PC-3 (cell line): ENCODE measurements at regions not wholly inside any gene's neighbourhood (a gene's known extent, or its start where the extent isn't known, plus 50 kb on each side); places are given as distances from the start of the nearest gene placed in this dataset.

Experiments
- ATAC-seq: fragments of 200-7000 bp; cut with Tn5 transposase; 2 replicates; pipeline ENCODE4 v1.9.1; 2020; ENCODE audit warnings: mild to moderate bottlenecking, moderate library complexity
- BruUV-seq: library from RNA; stranded (reverse); fragments of 400-500 nt; replicated peaks from 2 replicates; lab custom pipeline; 2021; lab: Mats Ljungman, UMichigan
- CTCF ChIA-PET: fragments of 300-600 bp; sonication (Branson Sonifier 250); formaldehyde crosslinking; loops from one replicate; lab custom pipeline; 2022; ENCODE audit warnings: antibody characterized with exemption; lab: Charles Lee
- POLR2A ChIA-PET: fragments of 300-600 bp; sonication (Branson Sonifier 250); formaldehyde crosslinking; loops from one replicate; lab custom pipeline; 2022; ENCODE audit warnings: antibody characterized with exemption; ENCODE audit not compliant: unreplicated experiment; lab: Charles Lee
- DNase-seq: peaks from one replicate; pipeline ENCODE4 v3.0.0-alpha.2; 2015
- H2AFZ ChIP-seq: fragments of 300-600 bp; sonication (generic); 2 replicates; pipeline ENCODE4 v1.6.0; 2016; ENCODE audit warnings: antibody characterized with exemption, low read length
- H3F3A ChIP-seq: fragments of 300-600 bp; sonication (generic); one replicate; pipeline ENCODE4 v1.6.0; 2017; ENCODE audit warnings: antibody characterized with exemption, low read length, control low read depth, mild to moderate bottlenecking; ENCODE audit not compliant: unreplicated experiment
- H3K27ac ChIP-seq: fragments of 300-600 bp; sonication (generic); 2 replicates; pipeline ENCODE4 v1.5.1; 2016; ENCODE audit warnings: mild to moderate bottlenecking, low read length
- H3K27me3 ChIP-seq: fragments of 300-600 bp; sonication (generic); 2 replicates; pipeline ENCODE4 v1.6.1; 2016; ENCODE audit warnings: low read length, mixed read lengths
- H3K36me3 ChIP-seq: fragments of 300-600 bp; sonication (generic); 2 replicates; pipeline ENCODE4 v1.6.1; 2016; ENCODE audit warnings: low read depth, mixed run types, low read length, mixed read lengths
- H3K4me1 ChIP-seq: fragments of 300-600 bp; sonication (generic); 2 replicates; pipeline ENCODE4 v1.5.1; 2016; ENCODE audit warnings: low read length; ENCODE audit not compliant: insufficient read depth
- H3K4me2 ChIP-seq: fragments of 300-600 bp; sonication (generic); 2 replicates; pipeline ENCODE4 v1.6.0; 2016; ENCODE audit warnings: low read length
- H3K4me3 ChIP-seq: fragments of 300-600 bp; sonication (generic); 2 replicates; pipeline ENCODE4 v1.5.1; 2016; ENCODE audit warnings: mild to moderate bottlenecking, low read length, mixed read lengths
- H3K79me2 ChIP-seq: fragments of 300-600 bp; sonication (generic); 2 replicates; pipeline ENCODE4 v1.6.1; 2017; ENCODE audit warnings: low read length, mixed read lengths
- H3K9ac ChIP-seq: fragments of 300-600 bp; sonication (generic); 2 replicates; pipeline ENCODE4 v1.6.0; 2016; ENCODE audit warnings: mild to moderate bottlenecking, low read length
- H3K9me2 ChIP-seq: fragments of 300-600 bp; sonication (generic); replicated peaks from 2 replicates; pipeline ENCODE4 v1.6.1; 2016; ENCODE audit warnings: mixed run types, low read length, mixed read lengths
- H3K9me3 ChIP-seq: fragments of 300-600 bp; sonication (generic); 2 replicates; pipeline ENCODE4 v1.6.1; 2016; ENCODE audit warnings: low read length, mixed read lengths
- H4K20me1 ChIP-seq: fragments of 300-600 bp; sonication (generic); 2 replicates; pipeline ENCODE4 v1.6.1; 2016; ENCODE audit warnings: low read length, mixed read lengths
- EZH2 ChIP-seq: fragments of 300-600 bp; sonication (generic); IDR thresholded peaks from one replicate; pipeline ENCODE4 v1.6.1; 2017; ENCODE audit warnings: antibody characterized with exemption, mild to moderate bottlenecking, low read length; ENCODE audit not compliant: unreplicated experiment
- EZH2phosphoT487 ChIP-seq: fragments of 300-600 bp; sonication (generic); IDR thresholded peaks from 2 replicates; pipeline ENCODE4 v1.6.1; 2018; ENCODE audit warnings: mild to moderate bottlenecking, antibody characterized with exemption, low read length, borderline replicate concordance
- intact Hi-C: fragments of 100-400 bp; cut with micrococcal nuclease; formaldehyde crosslinking; loops from 2 replicates; pipeline ENCODE4 v1.9.0; 2023
- TF ChIP-seq, protein P1 (sequence below): fragments of 300-600 bp; sonication (generic); conservative IDR thresholded peaks from 2 replicates; pipeline ENCODE4 v1.5.1; 2017; ENCODE audit warnings: antibody characterized with exemption, low read depth, mild to moderate bottlenecking, low read length

DNA sequence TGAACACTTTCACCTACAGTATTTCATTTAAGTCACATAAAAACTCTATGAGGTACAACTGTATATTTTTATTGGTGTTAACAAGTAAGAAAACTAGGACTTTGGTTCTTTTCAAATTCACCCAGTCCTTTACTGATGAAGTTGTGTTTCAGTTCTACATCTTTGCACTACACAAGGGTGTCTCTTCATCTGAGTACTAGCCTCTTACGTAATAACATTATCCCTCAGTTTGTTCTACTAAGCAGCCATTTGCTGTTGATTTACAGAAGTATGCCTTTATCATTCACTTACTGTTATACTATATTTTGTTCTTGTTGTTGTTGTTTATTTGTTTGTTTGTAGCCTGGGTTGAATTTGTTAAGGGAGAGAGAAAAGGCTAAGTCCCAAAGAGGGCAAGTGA lies 311.9 kb downstream of the PLOD2 start:
- Histone ChIP-seq H3K9me3 (no peaks in the 10 kb centered on the region), H3K27me3 (no peaks in the 10 kb centered on the region), H3K4me2 (no peak overlapping the region), H4K20me1 (no peaks in the 10 kb centered on the region), H3K9me2 (no peaks in the 10 kb centered on the region), H3K9ac (no peak overlapping the region), H3K79me2 (no peaks in the 10 kb centered on the region), H3K4me1 (no peaks in the 10 kb centered on the region), H3K36me3 (no peaks in the 10 kb centered on the region), H3K4me3 (no peak overlapping the region), H3K27ac (no peak overlapping the region), H3F3A (no peaks in the 10 kb centered on the region), H2AFZ (no peak overlapping the region)
- no peak for ATAC-seq
- intact Hi-C loops = loop anchor here (5.0 kb wide), 1 partner anchor 1263 kb away; no protein-coding TSS in a partner anchor
- ChIA-PET POLR2A (no interaction called here), CTCF (no interaction called here)
- DNase-seq = no peak
- TF ChIP-seq EZH2 (no peak), EZH2phosphoT487 (no peak)
- TF ChIP-seq, protein P1, sequence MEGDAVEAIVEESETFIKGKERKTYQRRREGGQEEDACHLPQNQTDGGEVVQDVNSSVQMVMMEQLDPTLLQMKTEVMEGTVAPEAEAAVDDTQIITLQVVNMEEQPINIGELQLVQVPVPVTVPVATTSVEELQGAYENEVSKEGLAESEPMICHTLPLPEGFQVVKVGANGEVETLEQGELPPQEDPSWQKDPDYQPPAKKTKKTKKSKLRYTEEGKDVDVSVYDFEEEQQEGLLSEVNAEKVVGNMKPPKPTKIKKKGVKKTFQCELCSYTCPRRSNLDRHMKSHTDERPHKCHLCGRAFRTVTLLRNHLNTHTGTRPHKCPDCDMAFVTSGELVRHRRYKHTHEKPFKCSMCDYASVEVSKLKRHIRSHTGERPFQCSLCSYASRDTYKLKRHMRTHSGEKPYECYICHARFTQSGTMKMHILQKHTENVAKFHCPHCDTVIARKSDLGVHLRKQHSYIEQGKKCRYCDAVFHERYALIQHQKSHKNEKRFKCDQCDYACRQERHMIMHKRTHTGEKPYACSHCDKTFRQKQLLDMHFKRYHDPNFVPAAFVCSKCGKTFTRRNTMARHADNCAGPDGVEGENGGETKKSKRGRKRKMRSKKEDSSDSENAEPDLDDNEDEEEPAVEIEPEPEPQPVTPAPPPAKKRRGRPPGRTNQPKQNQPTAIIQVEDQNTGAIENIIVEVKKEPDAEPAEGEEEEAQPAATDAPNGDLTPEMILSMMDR = no peak
- BruUV-seq = no TSS peak

DNA sequence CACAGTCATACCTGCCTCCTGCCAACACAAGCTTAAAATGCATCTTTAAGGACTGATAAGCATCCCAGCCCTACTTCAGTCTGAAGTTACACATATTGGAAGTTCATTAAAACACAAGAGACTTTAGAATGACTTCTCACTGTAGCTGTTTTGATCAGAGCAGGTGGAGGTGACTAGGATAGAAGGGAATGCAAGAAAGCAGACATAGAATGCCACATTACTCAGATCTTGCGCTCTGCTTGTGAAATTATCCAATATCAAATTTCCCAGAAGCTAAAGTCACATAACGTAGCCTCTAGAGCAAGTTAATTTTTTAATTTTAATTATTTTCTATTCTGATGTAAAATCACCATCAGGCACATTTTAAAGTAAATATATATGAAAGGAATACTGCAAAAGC lies 306.5 kb downstream of the PLOD2 start:
- Histone ChIP-seq H3K9ac (no peak overlapping the region), H3K9me2 (no peaks in the 10 kb centered on the region), H3K79me2 (no peaks in the 10 kb centered on the region), H3K4me3 (no peak overlapping the region), H3K9me3 (no peaks in the 10 kb centered on the region), H2AFZ (no peak overlapping the region), H3K4me1 (no peaks in the 10 kb centered on the region), H3F3A (no peaks in the 10 kb centered on the region), H3K27ac (no peak overlapping the region), H3K4me2 (no peak overlapping the region), H3K27me3 (no peaks in the 10 kb centered on the region), H4K20me1 (no peaks in the 10 kb centered on the region), H3K36me3 (no peaks in the 10 kb centered on the region)
- ATAC-seq (no peak), DNase-seq (no peak)
- BruUV-seq = no TSS peak
- intact Hi-C loops = no loop called here
- TF ChIP-seq EZH2phosphoT487 = no peak
- TF ChIP-seq, protein P1 = no peak
- CTCF ChIA-PET = no interaction called here
- POLR2A ChIA-PET = no interaction called here

DNA sequence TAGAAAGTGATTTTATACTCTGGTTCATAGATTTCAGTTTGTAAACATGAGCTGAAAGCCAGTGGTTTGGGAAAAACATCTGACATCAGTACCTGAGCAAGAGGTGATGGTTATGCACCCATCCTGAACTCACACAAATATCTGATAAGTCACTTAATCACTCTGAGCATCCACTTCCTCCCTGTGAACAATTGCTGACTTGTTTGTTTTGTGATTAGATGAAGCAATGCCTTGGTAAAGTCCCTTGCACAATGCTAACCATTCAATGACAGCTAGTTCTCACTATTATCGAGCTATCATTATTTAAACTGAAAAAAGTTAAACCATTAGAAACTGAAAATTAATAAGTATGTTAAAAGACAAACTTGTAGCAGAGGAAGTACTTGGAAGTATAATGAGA lies 303.0 kb downstream of the PLOD2 start:
- Histone ChIP-seq H3K27ac (no peak overlapping the region), H3F3A (no peaks in the 10 kb centered on the region), H4K20me1 (no peaks in the 10 kb centered on the region), H3K4me3 (no peak overlapping the region), H3K36me3 (no peaks in the 10 kb centered on the region), H3K79me2 (no peaks in the 10 kb centered on the region), H3K9ac (no peak overlapping the region), H3K4me1 (no peaks in the 10 kb centered on the region), H3K4me2 (no peak overlapping the region), H2AFZ (no peak overlapping the region), H3K27me3 (no peaks in the 10 kb centered on the region), H3K9me2 (no peaks in the 10 kb centered on the region), H3K9me3 (no peaks in the 10 kb centered on the region)
- DNase-seq (peak; percentile 43), ATAC-seq (peak; percentile 68)
- TF ChIP-seq EZH2phosphoT487 (no peak), EZH2 (no peak)
- TF ChIP-seq, protein P1 = no peak
- ChIA-PET POLR2A (no interaction called here), CTCF (no interaction called here)
- intact Hi-C loops = no loop called here
- no TSS peak for BruUV-seq
